PFSK-1 (cell line): ENCODE measurements at regions not wholly inside any gene's neighbourhood (a gene's known extent, or its start where the extent isn't known, plus 50 kb on each side); places are given as distances from the start of the nearest gene placed in this dataset.

Source experiments
- FOXP2 ChIP-seq: optimal IDR thresholded peaks from 2 replicates; pipeline ENCODE3; 2011; ENCODE audit warnings: borderline replicate concordance, control low read depth, inconsistent platforms; ENCODE audit not compliant: insufficient read depth; ENCODE audit errors: extremely low read length, extremely low read depth
- POLR2AphosphoS5 ChIP-seq: IDR thresholded peaks from 2 replicates; pipeline ENCODE4 v1.6.1; 2012; ENCODE audit warnings: low read depth, mild to moderate bottlenecking, control low read depth, low read length, moderate library complexity
- REST ChIP-seq, 2 experiments: IDR thresholded peaks; 2 replicates each; pipeline versions ENCODE4 v1.6.1 to v1.8.0; 2011 to 2012; ENCODE audit warnings: low read depth in 2 of 2, low read length in 2 of 2, control low read depth in 1 of 2, inconsistent platforms in 1 of 2, mild to moderate bottlenecking in 1 of 2, moderate library complexity in 1 of 2; ENCODE audit not compliant: insufficient read depth in 1 of 2
- SIN3A ChIP-seq: IDR thresholded peaks from 2 replicates; pipeline ENCODE4 v1.6.1; 2012; ENCODE audit warnings: mild to moderate bottlenecking, low read length, moderate library complexity, borderline replicate concordance; ENCODE audit not compliant: insufficient read depth
- TAF1 ChIP-seq: IDR thresholded peaks from 2 replicates; pipeline ENCODE4 v1.6.1; 2012; ENCODE audit warnings: low read length, control low read depth, borderline replicate concordance; ENCODE audit not compliant: insufficient read depth

DNA sequence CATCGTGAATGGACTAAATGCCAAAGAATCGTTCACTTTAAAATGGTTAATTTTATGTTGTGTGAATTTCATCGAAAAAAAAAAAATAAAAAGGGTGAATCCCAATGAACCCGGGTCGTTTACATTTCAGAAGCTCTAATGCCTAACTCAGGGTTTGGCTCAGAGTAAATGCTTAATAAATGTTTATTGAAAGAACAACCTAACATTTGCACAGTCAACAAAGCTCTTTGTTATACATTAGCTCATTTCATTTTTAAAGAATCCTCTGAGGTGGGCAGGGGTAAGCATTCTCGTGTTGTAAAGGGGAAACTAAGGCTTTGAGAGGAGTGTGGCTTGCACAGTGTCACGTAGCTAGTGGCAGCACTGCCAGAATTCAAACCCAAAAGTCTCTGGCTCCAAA, 109.5 kb downstream of the RPLP1 start:
- no peak for TF ChIP-seq POLR2AphosphoS5
- no peak for TF ChIP-seq TAF1
- no peak for TF ChIP-seq SIN3A
- no peak for TF ChIP-seq REST (IDR thresholded peaks at IDR 0.05; ENCODE audit: insufficient read depth in 1 of 2, low read depth in 2 of 2, low read length in 2 of 2)
- no peak for TF ChIP-seq FOXP2
